Gastroesophageal sphincter (tissue), 4 donors: ENCODE measurements at regions not wholly inside any gene's neighbourhood (a gene's known extent, or its start where the extent isn't known, plus 50 kb on each side); places are given as distances from the start of the nearest gene placed in this dataset.
"Not testable (repeated sequence)": the region's sequence is repeated elsewhere in the genome, so short reads cannot be mapped to it uniquely, and the experiment has no call there.

Experiments
- ATAC-seq: fragments of 150-250 bp; one replicate; pipeline ENCODE4 v1.9.1; 2016; ENCODE audit warnings: mild to moderate bottlenecking, moderate library complexity
- H3K27ac ChIP-seq, 4 donors: fragments of 200-600 bp; sonication (generic) in 3 of 4; 1 replicate in 3 of 4; 2 replicates in 1 of 4; pipeline ENCODE4 v1.5.1; 2016 to 2019
- H3K27me3 ChIP-seq: fragments of 200-600 bp; sonication (generic); one replicate; pipeline ENCODE4 v1.5.1; 2019
- H3K36me3 ChIP-seq, 2 donors: fragments of 200-600 bp; sonication (generic); one replicate each; pipeline ENCODE4 v1.5.1; 2019; ENCODE audit warnings: control low read depth in 1 of 2
- H3K4me1 ChIP-seq, 3 donors: fragments of 200-600 bp; sonication (generic); 1 replicate in 2 of 3; 2 replicates in 1 of 3; pipeline ENCODE4 v1.5.1; 2016 to 2019; ENCODE audit warnings: control low read depth in 2 of 3
- H3K4me3 ChIP-seq, 2 donors: fragments of 200-600 bp; sonication (generic); one replicate each; pipeline ENCODE4 v1.5.1; 2019; ENCODE audit warnings: mild to moderate bottlenecking in 1 of 2, moderate library complexity in 1 of 2
- H3K9me3 ChIP-seq, 3 donors: fragments of 200-600 bp; sonication (generic); one replicate each; pipeline ENCODE4 v1.5.1; 2017 to 2019; ENCODE audit warnings: control low read depth in 2 of 3
- CTCF ChIP-seq, 4 experiments: fragments of 200-600 bp in 2 of 4; fragments of 450-650 bp in 2 of 4; sonication (generic) in 1 of 4; IDR thresholded peaks; one replicate each; pipeline ENCODE4 v1.5.1; 2017 to 2019; ENCODE audit warnings: antibody characterized with exemption in 4 of 4, mild to moderate bottlenecking in 2 of 4, moderate library complexity in 2 of 4
- EP300 ChIP-seq: sonication (generic); formaldehyde crosslinking; IDR thresholded peaks from one replicate; pipeline ENCODE4 v1.6.1; 2017; ENCODE audit warnings: antibody characterized with exemption, mild to moderate bottlenecking
- POLR2A ChIP-seq, 2 donors: fragments of 450-650 bp; IDR thresholded peaks; one replicate each; pipeline ENCODE4 v1.6.1; 2017; ENCODE audit warnings: antibody characterized with exemption in 2 of 2, mild to moderate bottlenecking in 2 of 2, moderate library complexity in 1 of 2
- POLR2AphosphoS5 ChIP-seq: sonication (generic); formaldehyde crosslinking; IDR thresholded peaks from one replicate; pipeline ENCODE4 v1.6.1; 2017; ENCODE audit warnings: antibody characterized with exemption
- WGBS, 2 donors: methylation state at CpG; one replicate each; pipeline ENCODE4 v1.1.5; 2018; ENCODE audit warnings: low coverage in 1 of 2; 5-methylcytosine and 5-hydroxymethylcytosine counted together

- no peak for ATAC-seq
- 87 to 92% methylated on average over 2 to 4 of the region's 4 CpGs for WGBS, 2 donors
- Histone ChIP-seq H3K4me1 (peaks cover 0 to 43% (median 7%) of the 10 kb centered on the region in 3 donors), H3K4me3 (no peak overlapping the region), H3K36me3 (no peaks in the 10 kb centered on the region), H3K27ac (peak overlapping the region; percentile 78 to 87 (median 82)), H3K9me3 (no peaks in the 10 kb centered on the region), H3K27me3 (no peaks in the 10 kb centered on the region)
- TF ChIP-seq CTCF (IDR thresholded peaks at IDR 0.05) (no peak), POLR2A (IDR thresholded peaks at IDR 0.05) (no peak), POLR2AphosphoS5 (no peak), EP300 (no peak)
These were observed 141.4 kb upstream of the SULF2 start for GRCh38 chr20:47926731-47927130.

GRCh38 chr20:47925593-47925992 is 140.3 kb upstream of the SULF2 start:
- H3K27ac ChIP-seq, result no peak overlapping the region
- H3K9me3 ChIP-seq, result no peaks in the 10 kb centered on the region
- no peak overlapping the region for H3K4me3 ChIP-seq
- H3K27me3 ChIP-seq, result no peaks in the 10 kb centered on the region
- peaks cover 0 to 51% (median 7%) of the 10 kb centered on the region in 3 donors for H3K4me1 ChIP-seq
- ATAC-seq, result no peak
- H3K36me3 ChIP-seq, result no peaks in the 10 kb centered on the region
- TF ChIP-seq POLR2A (IDR thresholded peaks at IDR 0.05), result no peak
- no peak for TF ChIP-seq POLR2AphosphoS5
- TF ChIP-seq CTCF (IDR thresholded peaks at IDR 0.05), result no peak
- TF ChIP-seq EP300, result no peak
- 74 to 97% methylated on average over 2 to 3 of the region's 3 CpGs for WGBS, 2 donors

- Histone ChIP-seq H3K27ac (no peak overlapping the region), H3K9me3 (no peaks in the 10 kb centered on the region), H3K36me3 (no peaks in the 10 kb centered on the region), H3K4me1 (peaks cover 0 to 22% (median 0%) of the 10 kb centered on the region in 3 donors), H3K4me3 (no peak overlapping the region), H3K27me3 (no peaks in the 10 kb centered on the region)
- 16 to 50% methylated on average over 4 of the region's 4 CpGs for WGBS, 2 donors
- TF ChIP-seq CTCF (IDR thresholded peaks at IDR 0.05) (no peak), POLR2A (IDR thresholded peaks at IDR 0.05) (no peak), POLR2AphosphoS5 (no peak), EP300 (no peak)
- ATAC-seq, result no peak
These were observed 137.0 kb upstream of the SULF2 start for GRCh38 chr20:47922269-47922668.

- peaks cover 0 to 17% (median 0%) of the 10 kb centered on the region in 3 donors for H3K4me1 ChIP-seq
- 0 to 52% methylated on average over 3 to 9 of the region's 9 CpGs for WGBS, 2 donors
- not testable (repeated sequence) for H3K4me3 ChIP-seq, H3K9me3 ChIP-seq, ATAC-seq, H3K36me3 ChIP-seq, H3K27me3 ChIP-seq
- peak overlapping the region in 1 of 4 donors; percentile 4 for H3K27ac ChIP-seq
These were observed 136.5 kb upstream of the SULF2 start for GRCh38 chr20:47921829-47922228.

- WGBS, 2 donors, result 20 to 33% methylated on average over 6 of the region's 6 CpGs
These were observed 136.1 kb upstream of the SULF2 start for GRCh38 chr20:47921408-47921807.

More at GRCh38 chr20:47921408-47921807, 136.1 kb upstream of the SULF2 start:
- Histone ChIP-seq H3K36me3 (no peaks in the 10 kb centered on the region), H3K4me1 (peaks cover 0 to 16% (median 0%) of the 10 kb centered on the region in 3 donors), H3K27me3 (no peaks in the 10 kb centered on the region), H3K9me3 (no peaks in the 10 kb centered on the region), H3K4me3 (no peak overlapping the region), H3K27ac (peak overlapping the region in 1 of 4 donors; percentile 4)
- TF ChIP-seq POLR2A (IDR thresholded peaks at IDR 0.05) (no peak), POLR2AphosphoS5 (no peak), CTCF (IDR thresholded peaks at IDR 0.05) (no peak), EP300 (no peak)
- no peak for ATAC-seq
